ENCODE measurements at regions not wholly inside any gene's neighbourhood (a gene's known extent, or its start where the extent isn't known, plus 50 kb on each side); places are given as distances from the start of the nearest gene placed in this dataset.

DNA sequence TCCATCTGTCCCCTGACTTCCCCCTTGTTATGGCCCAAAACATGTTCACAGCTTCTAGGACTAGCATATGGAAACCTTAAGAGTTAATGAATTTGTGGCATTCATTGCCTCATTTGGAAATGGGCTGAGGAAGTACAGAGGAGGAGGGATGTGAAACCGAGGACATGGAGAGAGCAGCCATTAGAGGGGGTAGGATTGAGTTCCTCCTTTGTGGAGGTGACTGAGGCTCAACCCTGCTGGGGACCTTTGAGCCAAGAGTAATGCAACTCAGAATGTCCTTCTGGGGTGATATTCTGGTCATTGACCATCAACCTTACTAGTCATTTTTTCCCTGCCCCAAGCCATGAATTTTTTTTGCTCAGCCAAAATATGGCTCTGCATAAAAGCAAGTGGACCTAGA, 109.4 kb downstream of the ZNF518B start:
- no peaks in the 10 kb centered on the region for H3K36me3 Mint-ChIP-seq (ENCODE audit: unreplicated experiment)
- H3K27me3 Mint-ChIP-seq (ENCODE audit: unreplicated experiment): peaks cover 9% of the 10 kb centered on the region
- H3K4me3 Mint-ChIP-seq (ENCODE audit: unreplicated experiment): no peak overlapping the region
- no peak overlapping the region for H3K27ac Mint-ChIP-seq (ENCODE audit: unreplicated experiment)
- H3K4me1 Mint-ChIP-seq (ENCODE audit: unreplicated experiment): peaks cover 7% of the 10 kb centered on the region
- H3K9me3 Mint-ChIP-seq (ENCODE audit: unreplicated experiment): no peaks in the 10 kb centered on the region
- DNase-seq (ENCODE audit: extremely low spot score, unreplicated experiment): no peak
- TF ChIP-seq, protein P1, sequence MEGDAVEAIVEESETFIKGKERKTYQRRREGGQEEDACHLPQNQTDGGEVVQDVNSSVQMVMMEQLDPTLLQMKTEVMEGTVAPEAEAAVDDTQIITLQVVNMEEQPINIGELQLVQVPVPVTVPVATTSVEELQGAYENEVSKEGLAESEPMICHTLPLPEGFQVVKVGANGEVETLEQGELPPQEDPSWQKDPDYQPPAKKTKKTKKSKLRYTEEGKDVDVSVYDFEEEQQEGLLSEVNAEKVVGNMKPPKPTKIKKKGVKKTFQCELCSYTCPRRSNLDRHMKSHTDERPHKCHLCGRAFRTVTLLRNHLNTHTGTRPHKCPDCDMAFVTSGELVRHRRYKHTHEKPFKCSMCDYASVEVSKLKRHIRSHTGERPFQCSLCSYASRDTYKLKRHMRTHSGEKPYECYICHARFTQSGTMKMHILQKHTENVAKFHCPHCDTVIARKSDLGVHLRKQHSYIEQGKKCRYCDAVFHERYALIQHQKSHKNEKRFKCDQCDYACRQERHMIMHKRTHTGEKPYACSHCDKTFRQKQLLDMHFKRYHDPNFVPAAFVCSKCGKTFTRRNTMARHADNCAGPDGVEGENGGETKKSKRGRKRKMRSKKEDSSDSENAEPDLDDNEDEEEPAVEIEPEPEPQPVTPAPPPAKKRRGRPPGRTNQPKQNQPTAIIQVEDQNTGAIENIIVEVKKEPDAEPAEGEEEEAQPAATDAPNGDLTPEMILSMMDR (IDR thresholded peaks at IDR 0.05): no peak

DNA sequence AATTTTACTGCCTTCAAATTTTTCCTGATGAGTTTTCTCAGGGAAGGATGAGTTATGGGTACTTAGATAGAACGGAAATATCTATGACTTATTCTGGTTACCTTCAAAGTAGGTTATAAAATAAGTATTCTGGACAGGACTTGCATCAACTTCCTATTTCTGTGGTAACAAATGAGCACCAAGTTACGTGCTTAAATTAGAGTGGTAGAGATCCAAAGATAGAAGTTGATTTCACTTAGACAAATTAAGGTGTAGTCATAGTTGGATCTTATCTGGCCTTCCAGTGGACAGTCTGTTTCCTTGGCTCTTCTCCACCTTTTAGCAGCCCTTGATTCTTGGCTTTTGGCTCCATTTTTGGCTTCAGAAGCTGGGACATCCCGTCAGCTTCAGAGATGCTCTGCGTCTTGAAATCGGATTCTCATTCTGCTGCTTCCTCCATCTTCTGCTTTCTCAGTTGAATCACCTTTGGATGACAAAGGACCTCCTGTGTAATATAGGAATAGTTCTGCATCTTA, 109.9 kb downstream of the ZNF518B start:
- Mint-ChIP-seq H3K9me3 (ENCODE audit: unreplicated experiment) (no peaks in the 10 kb centered on the region), H3K27me3 (ENCODE audit: unreplicated experiment) (peaks cover 9% of the 10 kb centered on the region), H3K4me3 (ENCODE audit: unreplicated experiment) (no peak overlapping the region), H3K4me1 (ENCODE audit: unreplicated experiment) (peaks cover 7% of the 10 kb centered on the region), H3K36me3 (ENCODE audit: unreplicated experiment) (no peaks in the 10 kb centered on the region), H3K27ac (ENCODE audit: unreplicated experiment) (no peak overlapping the region)
- no peak for DNase-seq (ENCODE audit: extremely low spot score, unreplicated experiment)
- TF ChIP-seq, protein P1 (IDR thresholded peaks at IDR 0.05): no peak

GRCh38 chr4:10346023-10346422, 111.2 kb downstream of the ZNF518B start:
- H3K27ac Mint-ChIP-seq (ENCODE audit: unreplicated experiment): no peak overlapping the region
- H3K27me3 Mint-ChIP-seq (ENCODE audit: unreplicated experiment): peaks cover 9% of the 10 kb centered on the region
- peaks cover 7% of the 10 kb centered on the region for H3K4me1 Mint-ChIP-seq (ENCODE audit: unreplicated experiment)
- H3K36me3 Mint-ChIP-seq (ENCODE audit: unreplicated experiment): no peaks in the 10 kb centered on the region
- no peaks in the 10 kb centered on the region for H3K9me3 Mint-ChIP-seq (ENCODE audit: unreplicated experiment)
- no peak for DNase-seq (ENCODE audit: extremely low spot score, unreplicated experiment)
- no peak overlapping the region for H3K4me3 Mint-ChIP-seq (ENCODE audit: unreplicated experiment)
- TF ChIP-seq, protein P1 (IDR thresholded peaks at IDR 0.05): no peak

DNA sequence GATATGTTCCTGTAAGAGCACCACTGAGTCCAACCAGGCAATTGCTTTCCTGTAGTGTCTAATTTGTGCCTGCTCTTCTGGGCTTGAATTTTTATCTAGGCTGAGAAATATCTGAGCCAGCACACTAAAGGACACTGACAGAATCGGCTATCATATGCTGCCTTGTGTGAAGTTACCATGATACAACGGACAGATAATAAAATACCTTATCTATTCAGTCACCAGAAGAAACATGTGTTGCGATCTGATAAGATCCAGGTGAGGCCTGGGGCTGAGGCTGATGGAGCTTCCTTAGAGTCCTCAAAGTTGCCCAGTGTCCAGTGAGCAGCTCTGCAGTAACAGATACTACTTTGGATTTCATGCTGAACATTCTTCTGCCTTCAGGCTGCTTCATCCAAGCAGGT, 111.8 kb downstream of the ZNF518B start:
- H3K4me3 Mint-ChIP-seq (ENCODE audit: unreplicated experiment): no peak overlapping the region
- no peaks in the 10 kb centered on the region for H3K9me3 Mint-ChIP-seq (ENCODE audit: unreplicated experiment)
- TF ChIP-seq, protein P1 (IDR thresholded peaks at IDR 0.05): no peak
- H3K27me3 Mint-ChIP-seq (ENCODE audit: unreplicated experiment): peaks cover 7% of the 10 kb centered on the region
- no peak for DNase-seq (ENCODE audit: extremely low spot score, unreplicated experiment)
- H3K36me3 Mint-ChIP-seq (ENCODE audit: unreplicated experiment): no peaks in the 10 kb centered on the region
- no peak overlapping the region for H3K27ac Mint-ChIP-seq (ENCODE audit: unreplicated experiment)
- peaks cover 7% of the 10 kb centered on the region for H3K4me1 Mint-ChIP-seq (ENCODE audit: unreplicated experiment)

DNA sequence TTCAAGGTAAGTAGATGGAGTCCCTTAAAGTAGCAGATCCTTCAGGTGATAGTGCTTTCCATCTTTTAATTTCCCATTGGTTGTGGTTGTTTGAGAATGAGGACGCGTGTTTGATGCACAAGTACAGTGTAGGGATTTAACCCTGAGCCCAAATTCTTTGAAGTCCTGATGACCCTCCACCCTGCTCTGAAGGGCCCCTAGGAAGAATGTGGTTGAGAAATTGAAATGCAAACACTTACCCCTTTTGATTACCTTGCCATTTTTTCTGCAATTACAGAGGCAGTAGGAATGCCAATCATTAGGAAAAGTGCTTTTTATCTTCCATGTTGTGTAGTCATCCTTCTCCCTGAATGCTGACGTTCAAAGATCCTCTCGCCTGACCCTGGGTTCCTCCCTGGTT, 112.4 kb downstream of the ZNF518B start:
- H3K4me3 Mint-ChIP-seq (ENCODE audit: unreplicated experiment): no peak overlapping the region
- no peaks in the 10 kb centered on the region for H3K9me3 Mint-ChIP-seq (ENCODE audit: unreplicated experiment)
- H3K27me3 Mint-ChIP-seq (ENCODE audit: unreplicated experiment): peaks cover 3% of the 10 kb centered on the region
- peaks cover 7% of the 10 kb centered on the region for H3K4me1 Mint-ChIP-seq (ENCODE audit: unreplicated experiment)
- TF ChIP-seq, protein P1 (IDR thresholded peaks at IDR 0.05): no peak
- no peaks in the 10 kb centered on the region for H3K36me3 Mint-ChIP-seq (ENCODE audit: unreplicated experiment)
- DNase-seq (ENCODE audit: extremely low spot score, unreplicated experiment): no peak
- no peak overlapping the region for H3K27ac Mint-ChIP-seq (ENCODE audit: unreplicated experiment)
